Aorta (tissue), 5 donors: ENCODE measurements at regions not wholly inside any gene's neighbourhood (a gene's known extent, or its start where the extent isn't known, plus 50 kb on each side); places are given as distances from the start of the nearest gene placed in this dataset.

Experiments
- ATAC-seq: fragments of 200-7000 bp; cut with Tn5 transposase; one replicate; pipeline ENCODE4 v1.9.1; 2022; ENCODE audit warnings: moderate library complexity; ENCODE audit not compliant: low FRiP score
- DNase-seq, 2 donors: peaks; one replicate each; pipeline ENCODE4 v3.0.0-alpha.2; 2020
- H3K27ac ChIP-seq, 2 donors: one replicate each; pipeline ENCODE4 v1.5.1; 2013; ENCODE audit warnings: low read length in 2 of 2, mild to moderate bottlenecking in 2 of 2, moderate library complexity in 2 of 2, control low read depth in 1 of 2, inconsistent platforms in 1 of 2, low read depth in 1 of 2
- H3K27me3 ChIP-seq, 2 donors: one replicate each; pipeline ENCODE4 v1.6.1; 2013; ENCODE audit warnings: control low read depth in 1 of 2, low read length in 1 of 2, mild to moderate bottlenecking in 1 of 2, moderate library complexity in 1 of 2; ENCODE audit not compliant: insufficient read depth in 2 of 2, control insufficient read depth in 1 of 2
- H3K36me3 ChIP-seq, 2 donors: one replicate each; pipeline ENCODE4 v1.6.1; 2013; ENCODE audit warnings: control low read depth in 1 of 2, low read length in 1 of 2, mild to moderate bottlenecking in 1 of 2; ENCODE audit not compliant: insufficient read depth in 2 of 2, control insufficient read depth in 1 of 2
- H3K4me1 ChIP-seq, 2 donors: one replicate each; pipeline ENCODE4 v1.6.1; 2013; ENCODE audit warnings: low read length in 2 of 2, control low read depth in 1 of 2, mild to moderate bottlenecking in 1 of 2, moderate library complexity in 1 of 2; ENCODE audit not compliant: insufficient read depth in 2 of 2, control insufficient read depth in 1 of 2
- H3K4me3 ChIP-seq, 2 donors: one replicate each; pipeline ENCODE4 v1.5.1; 2013; ENCODE audit warnings: low read length in 2 of 2, control low read depth in 1 of 2, mild to moderate bottlenecking in 1 of 2
- H3K9me3 ChIP-seq: one replicate; pipeline ENCODE4 v1.6.1; 2013; ENCODE audit warnings: mild to moderate bottlenecking, low read length; ENCODE audit not compliant: control insufficient read depth
- WGBS, 2 donors: extraction: QIAGEN DNeasy Blood & Tissue Kit; methylation state at CpG; one replicate each; pipeline ENCODE4 v1.1.7; 2013; 5-methylcytosine and 5-hydroxymethylcytosine counted together
- intact Hi-C, 2 donors: fragments of 100-400 bp; cut with DNase I; formaldehyde crosslinking; loops; one replicate each; pipeline versions ENCODE4 v1.14.2 to v1.15.0; 2022
- donor health status: healthy with polysubstance abuse.
- donor health status: Bipolar disorder and iron deficiency.
- donor health status: DM: no; HTN: no; CAD: no.
- donor health status: DM: no; HTN: no; CAD: no.
- donor health status: DM: yes; HTN: yes; CAD: no.

- H3K27ac ChIP-seq = no peak overlapping the region
- H3K9me3 ChIP-seq = no peaks in the 10 kb centered on the region
- no peaks in the 10 kb centered on the region for H3K4me1 ChIP-seq
- ATAC-seq (peak; percentile 26), DNase-seq (no peak)
- H3K4me3 ChIP-seq = no peak overlapping the region
- no peaks in the 10 kb centered on the region for H3K27me3 ChIP-seq
- intact Hi-C loops = no loop called here
- no peaks in the 10 kb centered on the region for H3K36me3 ChIP-seq
- WGBS, 2 donors = 77 to 84% methylated on average over 1 of the region's 1 CpG
Observed at GRCh38 chr6:150537893-150538292, 61.8 kb upstream of the PLEKHG1 start.

- intact Hi-C loops = no loop called here
- H3K4me3 ChIP-seq = no peak overlapping the region
Observed at GRCh38 chr6:150539111-150539510, 60.6 kb upstream of the PLEKHG1 start.

GRCh38 chr6:150539568-150539967 is 60.1 kb upstream of the PLEKHG1 start:
- Histone ChIP-seq H3K27me3 (no peaks in the 10 kb centered on the region), H3K9me3 (no peaks in the 10 kb centered on the region), H3K27ac (no peak overlapping the region), H3K4me3 (no peak overlapping the region), H3K36me3 (no peaks in the 10 kb centered on the region), H3K4me1 (no peaks in the 10 kb centered on the region)
- DNase-seq (no peak), ATAC-seq (no peak)
- 81 to 87% methylated on average over 2 of the region's 2 CpGs for WGBS, 2 donors
- intact Hi-C loops = no loop called here

More at GRCh38 chr6:150539111-150539510, 60.6 kb upstream of the PLEKHG1 start:
- Histone ChIP-seq H3K27me3 (no peaks in the 10 kb centered on the region), H3K36me3 (no peaks in the 10 kb centered on the region), H3K27ac (no peak overlapping the region), H3K4me1 (no peaks in the 10 kb centered on the region), H3K9me3 (no peaks in the 10 kb centered on the region)
- 91 to 93% methylated on average over 2 of the region's 2 CpGs for WGBS, 2 donors
- ATAC-seq (no peak), DNase-seq (no peak)

- no peaks in the 10 kb centered on the region for H3K4me1 ChIP-seq
- ATAC-seq (no peak), DNase-seq (no peak)
- intact Hi-C loops = no loop called here
- H3K9me3 ChIP-seq = no peaks in the 10 kb centered on the region
- no peaks in the 10 kb centered on the region for H3K36me3 ChIP-seq
- WGBS, 2 donors = 38 to 44% methylated on average over 2 of the region's 2 CpGs
- H3K4me3 ChIP-seq = no peak overlapping the region
- no peak overlapping the region for H3K27ac ChIP-seq
- no peaks in the 10 kb centered on the region for H3K27me3 ChIP-seq
Observed at GRCh38 chr6:150541576-150541975, 58.1 kb upstream of the PLEKHG1 start.

GRCh38 chr6:150543178-150543577 is 56.5 kb upstream of the PLEKHG1 start:
- H3K4me1 ChIP-seq = no peaks in the 10 kb centered on the region
- no peaks in the 10 kb centered on the region for H3K9me3 ChIP-seq
- ATAC-seq (no peak), DNase-seq (no peak)
- H3K27me3 ChIP-seq = no peaks in the 10 kb centered on the region
- intact Hi-C loops = no loop called here
- no peak overlapping the region for H3K27ac ChIP-seq
- no peak overlapping the region for H3K4me3 ChIP-seq
- H3K36me3 ChIP-seq = no peaks in the 10 kb centered on the region

- H3K36me3 ChIP-seq = no peaks in the 10 kb centered on the region
- DNase-seq (no peak), ATAC-seq (no peak)
- H3K4me3 ChIP-seq = no peak overlapping the region
- no peak overlapping the region for H3K27ac ChIP-seq
- WGBS, 2 donors = 97 to 98% methylated on average over 2 of the region's 2 CpGs
- H3K4me1 ChIP-seq = no peaks in the 10 kb centered on the region
- intact Hi-C loops = no loop called here
- no peaks in the 10 kb centered on the region for H3K9me3 ChIP-seq
- no peaks in the 10 kb centered on the region for H3K27me3 ChIP-seq
Observed at GRCh38 chr6:150544793-150545192, 54.9 kb upstream of the PLEKHG1 start.

- ATAC-seq = no peak
- intact Hi-C loops = no loop called here
Observed at GRCh38 chr6:150546457-150546856, 53.2 kb upstream of the PLEKHG1 start.

GRCh38 chr6:150547502-150548222 is 52.0 kb upstream of the PLEKHG1 start:
- Histone ChIP-seq H3K4me1 (no peaks in the 10 kb centered on the region), H3K9me3 (no peaks in the 10 kb centered on the region), H3K36me3 (no peaks in the 10 kb centered on the region), H3K4me3 (no peak overlapping the region), H3K27me3 (no peaks in the 10 kb centered on the region), H3K27ac (no peak overlapping the region)
- DNase-seq (no peak), ATAC-seq (no peak)
- WGBS, 2 donors = 68 to 78% methylated on average over 11 of the region's 11 CpGs
- intact Hi-C loops = no loop called here

More at GRCh38 chr6:150546457-150546856, 53.2 kb upstream of the PLEKHG1 start:
- DNase-seq = no peak
- no peaks in the 10 kb centered on the region for H3K4me1 ChIP-seq
- H3K27ac ChIP-seq = no peak overlapping the region
- H3K4me3 ChIP-seq = no peak overlapping the region
- no peaks in the 10 kb centered on the region for H3K36me3 ChIP-seq
- H3K9me3 ChIP-seq = no peaks in the 10 kb centered on the region
- H3K27me3 ChIP-seq = no peaks in the 10 kb centered on the region
- WGBS, 2 donors = 62 to 68% methylated on average over 7 of the region's 7 CpGs

- H3K9me3 ChIP-seq = no peaks in the 10 kb centered on the region
- H3K36me3 ChIP-seq = no peaks in the 10 kb centered on the region
- no peaks in the 10 kb centered on the region for H3K4me1 ChIP-seq
- H3K4me3 ChIP-seq = no peak overlapping the region
- no peak overlapping the region for H3K27ac ChIP-seq
- H3K27me3 ChIP-seq = no peaks in the 10 kb centered on the region
- 97 to 99% methylated on average over 4 of the region's 4 CpGs for WGBS, 2 donors
- ATAC-seq (no peak), DNase-seq (no peak)
- intact Hi-C loops = no loop called here
Observed at GRCh38 chr6:150548330-150548729, 51.4 kb upstream of the PLEKHG1 start.
